HAP-1 (cell line): ENCODE measurements at regions not wholly inside any gene's neighbourhood (a gene's known extent, or its start where the extent isn't known, plus 50 kb on each side); places are given as distances from the start of the nearest gene placed in this dataset.

Source experiments
- DNase-seq, 2 experiments: peaks; one replicate each; pipeline ENCODE4 v3.0.0-alpha.2; 2016 to 2020; ENCODE audit warnings: low spot score in 2 of 2
- H3K27me3 ChIP-seq: fragments of 250-450 bp; sonication (Bioruptor Pico); 2 replicates; pipeline ENCODE4 v1.5.1; 2020; ENCODE audit warnings: low read depth, mild to moderate bottlenecking, moderate library complexity
- H3K36me3 ChIP-seq: fragments of 250-450 bp; sonication (Bioruptor Pico); replicated peaks from 2 replicates; pipeline ENCODE4 v1.5.1; 2020; ENCODE audit warnings: mild to moderate bottlenecking
- H3K4me1 ChIP-seq: fragments of 250-450 bp; sonication (Bioruptor Pico); 2 replicates; pipeline ENCODE4 v1.5.1; 2020; ENCODE audit warnings: mild to moderate bottlenecking
- H3K4me3 ChIP-seq: fragments of 250-450 bp; sonication (Bioruptor Pico); 2 replicates; pipeline ENCODE4 v1.5.1; 2020; ENCODE audit warnings: mild to moderate bottlenecking, moderate library complexity
- H3K9me3 ChIP-seq: fragments of 250-450 bp; sonication (Bioruptor Pico); 2 replicates; pipeline ENCODE4 v1.5.1; 2020; ENCODE audit warnings: mild to moderate bottlenecking, moderate library complexity
- in situ Hi-C: fragments of 300-500 bp; cut with MboI; formaldehyde crosslinking; loops from 3 replicates; pipeline ENCODE4 v1.14.3; 2020; ENCODE audit warnings: low sequenced_read_pairs, inconsistent platforms, mixed read lengths

- Histone ChIP-seq H3K4me3 (no peak overlapping the region), H3K9me3 (no peaks in the 10 kb centered on the region), H3K4me1 (no peaks in the 10 kb centered on the region), H3K36me3 (no peaks in the 10 kb centered on the region), H3K27me3 (no peaks in the 10 kb centered on the region)
- no peak for DNase-seq
- in situ Hi-C loops = no loop called here
Observed at GRCh38 chr10:2246747-2247146, 509.4 kb upstream of the ADARB2 start.

DNA sequence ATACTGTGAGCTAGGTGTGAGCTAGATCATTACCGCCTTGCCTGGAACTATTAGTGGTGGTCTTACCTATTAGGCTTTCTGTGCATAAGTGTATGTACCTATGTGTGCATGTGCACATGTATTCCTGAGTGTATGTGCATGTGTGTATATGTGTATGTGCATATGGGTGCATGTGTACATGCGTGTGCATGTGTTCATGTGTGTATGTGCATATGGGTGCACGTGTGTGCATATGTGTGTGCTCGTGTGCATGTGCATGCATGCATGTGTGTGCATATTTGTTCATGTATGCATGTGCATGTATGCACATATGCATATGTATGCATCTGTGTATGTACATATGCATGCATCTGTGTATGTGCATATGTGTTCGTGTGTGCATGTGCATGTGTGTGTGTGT, 508.3 kb upstream of the ADARB2 start:
- H3K4me1 ChIP-seq = no peaks in the 10 kb centered on the region
- H3K27me3 ChIP-seq = no peaks in the 10 kb centered on the region
- no peaks in the 10 kb centered on the region for H3K36me3 ChIP-seq
- in situ Hi-C loops = no loop called here
- DNase-seq = no peak
- no peaks in the 10 kb centered on the region for H3K9me3 ChIP-seq
- no peak overlapping the region for H3K4me3 ChIP-seq

- DNase-seq = no peak
- Histone ChIP-seq H3K4me1 (no peaks in the 10 kb centered on the region), H3K27me3 (no peaks in the 10 kb centered on the region), H3K9me3 (no peaks in the 10 kb centered on the region), H3K36me3 (no peaks in the 10 kb centered on the region), H3K4me3 (no peak overlapping the region)
- in situ Hi-C loops = no loop called here
Observed at GRCh38 chr10:2244471-2244870, 507.1 kb upstream of the ADARB2 start.

DNA sequence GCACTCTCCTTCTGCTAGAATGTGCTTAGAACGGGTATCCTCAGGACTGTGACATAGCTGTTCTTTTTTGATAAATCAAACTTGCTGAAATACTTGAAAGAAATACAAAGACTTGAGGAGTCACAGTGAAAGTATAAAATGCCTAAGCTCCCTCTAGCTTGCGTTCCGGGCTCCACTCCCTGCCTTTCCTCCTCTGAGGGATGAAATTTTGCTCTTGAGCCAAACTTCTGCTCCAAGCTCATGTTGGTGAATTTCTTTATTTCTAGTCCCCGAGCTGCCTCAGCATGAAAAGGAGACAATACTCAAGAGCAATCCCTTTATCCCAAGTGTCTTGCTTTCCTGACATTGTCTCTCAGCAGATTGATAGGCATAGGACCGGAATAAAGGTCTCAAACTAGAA, 499.6 kb upstream of the ADARB2 start:
- no peak for DNase-seq
- no peaks in the 10 kb centered on the region for H3K27me3 ChIP-seq
- no peak overlapping the region for H3K4me3 ChIP-seq
- in situ Hi-C loops = no loop called here
- no peaks in the 10 kb centered on the region for H3K36me3 ChIP-seq
- no peaks in the 10 kb centered on the region for H3K4me1 ChIP-seq
- no peaks in the 10 kb centered on the region for H3K9me3 ChIP-seq

GRCh38 chr10:2232479-2232878, 495.2 kb upstream of the ADARB2 start:
- in situ Hi-C loops = no loop called here
- Histone ChIP-seq H3K4me1 (no peaks in the 10 kb centered on the region), H3K36me3 (no peaks in the 10 kb centered on the region), H3K27me3 (no peaks in the 10 kb centered on the region), H3K9me3 (no peaks in the 10 kb centered on the region), H3K4me3 (no peak overlapping the region)
- DNase-seq = no peak

- no peaks in the 10 kb centered on the region for H3K9me3 ChIP-seq
- in situ Hi-C loops = no loop called here
- no peaks in the 10 kb centered on the region for H3K27me3 ChIP-seq
- no peak for DNase-seq
- no peak overlapping the region for H3K4me3 ChIP-seq
- no peaks in the 10 kb centered on the region for H3K36me3 ChIP-seq
- no peaks in the 10 kb centered on the region for H3K4me1 ChIP-seq
Observed at GRCh38 chr10:2230478-2230877, 493.2 kb upstream of the ADARB2 start.

DNA sequence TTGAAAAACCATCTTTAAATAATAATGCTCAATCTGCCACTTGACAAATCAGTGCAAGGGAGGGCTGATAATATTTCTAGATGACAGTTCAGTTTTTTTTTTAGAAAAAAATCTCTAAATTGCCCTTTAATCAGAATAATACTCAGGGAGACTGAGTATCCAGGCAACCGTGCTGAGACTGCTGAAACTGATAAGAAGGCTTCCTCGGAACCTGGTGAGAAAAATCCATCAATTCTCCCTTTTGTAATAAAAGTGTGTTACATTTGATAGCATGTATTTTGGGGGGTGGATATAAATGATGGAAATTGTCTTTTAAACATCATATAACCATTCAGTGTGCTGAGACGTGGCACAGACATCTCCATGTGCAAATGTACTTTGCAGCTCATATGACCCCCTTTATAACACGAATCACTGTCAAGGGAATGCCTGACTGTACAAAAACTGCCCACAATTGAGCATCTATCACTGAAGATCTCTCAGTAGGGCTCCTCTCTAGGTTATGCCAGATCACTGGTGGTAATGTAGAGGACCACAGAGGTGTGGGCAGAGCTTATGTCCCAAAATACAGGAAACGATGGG, 491.1 kb upstream of the ADARB2 start:
- no peaks in the 10 kb centered on the region for H3K27me3 ChIP-seq
- no peaks in the 10 kb centered on the region for H3K9me3 ChIP-seq
- no peak for DNase-seq
- no peak overlapping the region for H3K4me3 ChIP-seq
- no peaks in the 10 kb centered on the region for H3K36me3 ChIP-seq
- no peaks in the 10 kb centered on the region for H3K4me1 ChIP-seq
- in situ Hi-C loops = no loop called here

DNA sequence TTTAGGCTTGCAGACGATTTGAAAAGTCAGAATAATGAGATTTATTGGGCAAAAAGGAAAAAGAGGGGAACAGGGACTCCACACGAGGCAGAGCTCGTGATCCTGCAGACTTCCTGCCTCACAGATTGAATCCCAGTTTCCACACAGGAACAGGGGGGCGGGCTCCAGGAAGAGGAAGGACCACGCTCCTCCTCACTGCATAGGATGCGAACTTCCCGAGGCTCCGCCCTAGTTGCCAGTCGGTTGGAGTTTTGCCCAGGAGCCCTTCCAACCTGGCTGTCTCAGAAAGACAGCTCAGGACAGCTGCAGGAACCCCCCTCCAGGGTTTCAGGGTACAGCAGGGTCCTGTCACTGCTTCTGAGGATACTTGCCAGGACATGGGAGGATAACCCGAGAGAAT, 488.3 kb upstream of the ADARB2 start:
- Histone ChIP-seq H3K4me1 (no peaks in the 10 kb centered on the region), H3K4me3 (no peak overlapping the region), H3K36me3 (no peaks in the 10 kb centered on the region), H3K9me3 (no peaks in the 10 kb centered on the region), H3K27me3 (no peaks in the 10 kb centered on the region)
- in situ Hi-C loops = no loop called here
- DNase-seq = no peak

DNA sequence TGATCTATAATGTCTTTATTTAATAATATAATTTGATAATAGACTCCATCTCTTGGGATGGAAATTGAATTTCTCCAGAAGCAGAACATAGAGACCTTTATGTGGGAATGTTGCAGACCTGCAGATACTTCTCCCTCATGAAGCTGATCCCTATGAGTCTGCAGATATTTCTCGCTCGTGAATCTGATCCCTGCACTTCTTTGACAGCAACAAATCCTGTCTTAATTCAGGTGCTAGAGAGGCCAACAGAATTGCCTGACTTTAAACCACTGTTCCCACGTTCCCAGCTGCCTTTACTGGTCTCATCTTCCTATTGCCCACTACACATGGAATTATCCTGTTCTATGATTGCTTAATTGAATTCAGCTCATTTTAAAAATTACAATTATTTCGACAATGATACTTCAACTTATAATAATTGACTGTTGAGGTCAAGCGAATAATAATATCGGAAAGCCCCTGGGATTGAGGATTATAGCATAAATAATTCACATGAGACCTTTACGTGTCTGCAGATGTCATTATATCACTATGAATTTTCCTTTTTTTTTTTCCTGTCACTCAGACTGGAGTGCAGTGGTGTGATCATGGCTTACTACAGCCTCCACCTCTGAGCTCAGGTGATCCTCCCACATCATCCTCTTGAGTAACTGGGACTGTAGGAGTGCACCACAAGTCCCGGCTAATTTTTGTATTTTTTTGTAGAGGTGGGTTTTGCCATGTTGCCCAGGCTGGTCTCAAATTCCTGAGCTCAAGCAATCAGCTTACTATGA, 486.4 kb upstream of the ADARB2 start:
- Histone ChIP-seq H3K36me3 (no peaks in the 10 kb centered on the region), H3K4me3 (no peak overlapping the region), H3K9me3 (no peaks in the 10 kb centered on the region), H3K4me1 (no peaks in the 10 kb centered on the region), H3K27me3 (no peaks in the 10 kb centered on the region)
- in situ Hi-C loops = no loop called here
- DNase-seq = no peak

- no peaks in the 10 kb centered on the region for H3K36me3 ChIP-seq
- DNase-seq = no peak
- H3K9me3 ChIP-seq = no peaks in the 10 kb centered on the region
- H3K4me3 ChIP-seq = no peak overlapping the region
- no peaks in the 10 kb centered on the region for H3K4me1 ChIP-seq
- in situ Hi-C loops = no loop called here
- no peaks in the 10 kb centered on the region for H3K27me3 ChIP-seq
Observed at GRCh38 chr10:2222631-2223030, 485.3 kb upstream of the ADARB2 start.

DNA sequence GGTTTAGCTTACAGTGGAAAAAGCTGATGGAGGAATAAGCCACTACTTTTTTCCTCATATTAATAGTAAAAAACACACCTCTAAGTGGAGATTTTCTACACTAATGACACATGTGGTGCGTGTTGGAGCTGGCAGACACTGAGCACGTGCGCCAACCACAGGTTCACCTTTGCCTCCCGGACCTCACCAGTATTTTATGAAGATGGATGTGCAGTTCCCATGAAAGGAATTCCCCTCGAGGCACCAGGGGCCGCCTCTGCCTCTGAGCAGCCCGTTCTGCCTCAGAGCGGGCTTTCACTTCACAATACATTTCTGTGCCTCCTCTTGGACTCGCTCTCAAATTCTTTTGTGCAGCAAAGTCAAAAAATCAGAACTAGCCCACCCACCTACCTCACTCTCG, 477.5 kb upstream of the ADARB2 start:
- no peaks in the 10 kb centered on the region for H3K4me1 ChIP-seq
- no peaks in the 10 kb centered on the region for H3K36me3 ChIP-seq
- no peak overlapping the region for H3K4me3 ChIP-seq
- in situ Hi-C loops = no loop called here
- H3K27me3 ChIP-seq = no peaks in the 10 kb centered on the region
- DNase-seq = no peak
- no peaks in the 10 kb centered on the region; the same call in 1 of the 2 replicates for H3K9me3 ChIP-seq

- H3K4me3 ChIP-seq = no peak overlapping the region
- no peaks in the 10 kb centered on the region for H3K4me1 ChIP-seq
- no peaks in the 10 kb centered on the region; the same call in 1 of the 2 replicates for H3K9me3 ChIP-seq
- no peaks in the 10 kb centered on the region for H3K27me3 ChIP-seq
- no peaks in the 10 kb centered on the region for H3K36me3 ChIP-seq
- in situ Hi-C loops = no loop called here
- no peak for DNase-seq
Observed at GRCh38 chr10:2214092-2214491, 476.8 kb upstream of the ADARB2 start.

GRCh38 chr10:2212244-2212834, 475.0 kb upstream of the ADARB2 start:
- no peaks in the 10 kb centered on the region for H3K36me3 ChIP-seq
- no peak overlapping the region for H3K4me3 ChIP-seq
- no peaks in the 10 kb centered on the region; the same call in 1 of the 2 replicates for H3K9me3 ChIP-seq
- H3K27me3 ChIP-seq = no peaks in the 10 kb centered on the region
- no peaks in the 10 kb centered on the region for H3K4me1 ChIP-seq
- no peak for DNase-seq
- in situ Hi-C loops = no loop called here

DNA sequence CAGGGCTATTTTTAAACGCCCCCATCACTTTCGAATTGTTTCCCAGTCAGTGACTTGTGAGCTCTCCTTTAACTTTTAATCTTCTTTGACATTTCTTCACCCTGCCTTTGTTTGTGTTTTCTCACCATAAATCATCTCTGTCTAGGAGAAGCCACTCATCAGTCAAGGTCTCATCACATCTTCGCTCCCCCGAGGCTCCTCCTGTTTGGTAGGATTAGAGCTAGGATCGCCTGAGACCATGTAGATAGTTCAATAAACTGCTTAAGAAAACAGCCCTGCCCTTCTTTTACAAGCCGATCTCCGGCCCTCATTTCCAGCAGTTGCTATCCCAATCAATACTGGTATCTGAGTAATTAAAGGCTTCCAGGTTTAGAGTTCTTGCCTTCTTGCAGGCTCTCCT, 472.8 kb upstream of the ADARB2 start:
- Histone ChIP-seq H3K4me3 (no peak overlapping the region), H3K27me3 (no peaks in the 10 kb centered on the region)
- no peak for DNase-seq

More for the DNA sequence above, 472.8 kb upstream of the ADARB2 start:
- no peaks in the 10 kb centered on the region for H3K36me3 ChIP-seq
- in situ Hi-C loops = no loop called here
- peaks cover 3% of the 10 kb centered on the region; the same call in 1 of the 2 replicates for H3K9me3 ChIP-seq
- H3K4me1 ChIP-seq = no peaks in the 10 kb centered on the region
